Ovary (tissue), 7 donors: ENCODE measurements at regions not wholly inside any gene's neighbourhood (a gene's known extent, or its start where the extent isn't known, plus 50 kb on each side); places are given as distances from the start of the nearest gene placed in this dataset. TPM values are rescaled to one million over a fixed set of nuclear protein-coding genes. Genes with fewer than 3 reads are reported as not detected.

ENCODE experiments used
- DNase-seq, 5 donors: peaks; one replicate each; pipeline ENCODE4 v3.0.0-alpha.2; 2019 to 2020
- H3K27ac ChIP-seq, 2 donors: fragments of 200-600 bp; one replicate each; pipeline versions ENCODE4 v1.5.1 to v1.8.0; 2019 to 2022
- H3K27me3 ChIP-seq: fragments of 200-600 bp; one replicate; pipeline ENCODE4 v1.8.0; 2022
- H3K36me3 ChIP-seq: fragments of 200-600 bp; sonication (generic); one replicate; pipeline ENCODE4 v1.5.1; 2019
- H3K4me1 ChIP-seq: one replicate; pipeline ENCODE4 v1.8.1; 2013; ENCODE audit warnings: mild to moderate bottlenecking, moderate library complexity; ENCODE audit not compliant: insufficient read depth
- H3K4me3 ChIP-seq: fragments of 200-600 bp; sonication (generic); one replicate; pipeline ENCODE4 v1.5.1; 2017
- H3K9me3 ChIP-seq, 2 donors: fragments of 200-600 bp in 1 of 2; sonication (generic) in 1 of 2; one replicate each; pipeline versions ENCODE4 v1.5.1 to v1.8.1; 2013 to 2019; ENCODE audit warnings: mild to moderate bottlenecking in 1 of 2, moderate library complexity in 1 of 2
- CTCF ChIP-seq, 3 donors: fragments of 450-650 bp in 2 of 3; fragments of 200-600 bp in 1 of 3; IDR thresholded peaks; one replicate each; pipeline versions ENCODE4 v1.5.1 to v1.8.0; 2016 to 2022; ENCODE audit warnings: antibody characterized with exemption in 3 of 3, mild to moderate bottlenecking in 1 of 3
- EP300 ChIP-seq: sonication (generic); formaldehyde crosslinking; IDR thresholded peaks from one replicate; pipeline ENCODE4 v1.6.1; 2017; ENCODE audit warnings: antibody characterized with exemption
- POLR2A ChIP-seq: fragments of 450-650 bp; IDR thresholded peaks from one replicate; pipeline ENCODE4 v1.6.1; 2017; ENCODE audit warnings: antibody characterized with exemption, mild to moderate bottlenecking, moderate library complexity
- WGBS, 3 donors: extraction: QIAGEN DNeasy Blood & Tissue Kit in 1 of 3; methylation state at CpG; one replicate each; pipeline versions ENCODE4 v1.1.5 to v1.1.7; 2013 to 2017; 5-methylcytosine and 5-hydroxymethylcytosine counted together
- intact Hi-C, 4 donors: fragments of 100-400 bp; cut with DNase I; formaldehyde crosslinking; loops; one replicate each; pipeline versions ENCODE4 v1.11.0 to v1.15.1; 2022 to 2023
- small RNA-seq: library from RNA; depleted of rRNA; stranded (forward); fragments of <200 nt; gene quantifications from one replicate; pipeline ENCODE3, GENCODE V24; 2016
- donor health status: DM: no; HTN: no; CAD: no; lungs with moderate emphysema.
- donor health status: DM: no; HTN: no; CAD: no.
- donor health status: Bipolar disorder and iron deficiency.
- donor health status: DM: no; HTN: no; CAD: no.
- donor health status: DM: yes; HTN: yes; CAD: no.

- Histone ChIP-seq H3K9me3 (no peaks in the 10 kb centered on the region), H3K27me3 (no peaks in the 10 kb centered on the region), H3K4me3 (no peak overlapping the region), H3K27ac (no peak overlapping the region), H3K4me1 (no peaks in the 10 kb centered on the region), H3K36me3 (no peaks in the 10 kb centered on the region)
- 90 to 93% (median 92%) methylated on average over 5 of the region's 5 CpGs for WGBS, 3 donors
- DNase-seq, result no peak
- TF ChIP-seq POLR2A, result no peak
- no peak for TF ChIP-seq EP300
- no peak for TF ChIP-seq CTCF (IDR thresholded peaks at IDR 0.05)
- intact Hi-C loops, result no loop called here
Measured at GRCh38 chr11:16410479-16410878, 54.1 kb upstream of the SOX6 start.

DNA sequence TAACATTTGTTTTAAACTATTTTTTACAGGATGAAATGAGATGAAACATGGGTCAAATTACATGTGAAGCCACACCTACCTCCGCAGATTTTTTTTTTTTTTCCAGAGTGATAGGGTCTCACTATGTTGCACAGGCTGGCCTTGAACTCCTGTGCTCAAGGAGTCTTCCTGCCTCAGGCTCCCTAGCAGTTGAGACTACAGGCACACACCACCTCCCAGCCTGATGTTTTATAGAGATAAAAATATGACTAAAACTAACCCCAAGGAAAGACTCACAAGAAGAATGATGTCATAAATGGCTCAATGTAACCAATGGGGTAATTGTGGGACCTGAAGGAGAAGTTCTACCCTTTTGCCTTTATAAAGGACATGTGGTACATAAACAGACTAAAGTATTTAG is 52.3 kb upstream of the SOX6 start:
- no peak overlapping the region for H3K27ac ChIP-seq
- intact Hi-C loops, result no loop called here
- no peaks in the 10 kb centered on the region for H3K27me3 ChIP-seq
- no peak for TF ChIP-seq CTCF (IDR thresholded peaks at IDR 0.05)
- 62 to 75% (median 68%) methylated on average over 1 of the region's 1 CpG for WGBS, 3 donors
- no peak overlapping the region for H3K4me3 ChIP-seq
- DNase-seq, result no peak
- no peaks in the 10 kb centered on the region for H3K4me1 ChIP-seq
- H3K36me3 ChIP-seq, result no peaks in the 10 kb centered on the region
- H3K9me3 ChIP-seq, result no peaks in the 10 kb centered on the region

GRCh38 chr11:16406226-16406625 is 49.9 kb upstream of the SOX6 start:
- Histone ChIP-seq H3K36me3 (no peaks in the 10 kb centered on the region), H3K27ac (no peak overlapping the region), H3K4me1 (no peaks in the 10 kb centered on the region), H3K27me3 (no peaks in the 10 kb centered on the region), H3K4me3 (no peak overlapping the region), H3K9me3 (no peaks in the 10 kb centered on the region)
- no peak for DNase-seq
- TF ChIP-seq CTCF (IDR thresholded peaks at IDR 0.05) (no peak), POLR2A (no peak), EP300 (no peak)
- whole genome bisulfite sequencing, 3 donors, result 93 to 100% (median 97%) methylated on average over 1 of the region's 1 CpG
- intact Hi-C loops, result no loop called here

Small RNA genes in the stretch of these regions (small RNA-seq; reads per million reads assigned to genes)
- not detected for gene RN7SL188P
